ENCODE measurements at regions not wholly inside any gene's neighbourhood (a gene's known extent, or its start where the extent isn't known, plus 50 kb on each side); places are given as distances from the start of the nearest gene placed in this dataset.

- no peak overlapping the region for H3K27ac ChIP-seq (ENCODE audit: low read depth, low read length, poor library complexity, severe bottlenecking)
- POLR2A ChIA-PET (ENCODE audit: low non-redundant PET), result no interaction called here
- H3K36me3 ChIP-seq (ENCODE audit: insufficient read depth, low read length, poor library complexity, severe bottlenecking), result no peaks in the 10 kb centered on the region
- CTCF ChIA-PET, result no interaction called here
- no peaks in the 10 kb centered on the region for H3K9me3 ChIP-seq (ENCODE audit: low read depth, low read length, poor library complexity, severe bottlenecking)
- H3K4me1 ChIP-seq (ENCODE audit: insufficient read depth, low read length, poor library complexity, severe bottlenecking), result no peaks in the 10 kb centered on the region
- TF ChIP-seq EZH2 (IDR thresholded peaks at IDR 0.05; ENCODE audit: borderline replicate concordance, low read depth, low read length, poor library complexity, severe bottlenecking), result no peak
- TF ChIP-seq CTCF (conservative IDR thresholded peaks at IDR 0.05; ENCODE audit: low read depth, low read length), result no peak
- no peak overlapping the region for H3K4me3 ChIP-seq (ENCODE audit: low read depth, low read length, poor library complexity, severe bottlenecking)
- intact Hi-C loops (cut with micrococcal nuclease; ENCODE audit: unreplicated experiment), result no loop called here
- no TSS peak for BruUV-seq (replicated peaks)
- DNase-seq (ENCODE audit: low spot score), result no peak
- H3K27me3 ChIP-seq (replicated peaks; ENCODE audit: insufficient read depth, low read depth, low read length, poor library complexity), result no peaks in the 10 kb centered on the region
Observed at GRCh38 chr2:7849531-7849930, 832.3 kb upstream of the ID2 start.

GRCh38 chr2:7852546-7852945 is 829.3 kb upstream of the ID2 start:
- no peaks in the 10 kb centered on the region for H3K9me3 ChIP-seq (ENCODE audit: low read depth, low read length, poor library complexity, severe bottlenecking)
- no peaks in the 10 kb centered on the region for H3K36me3 ChIP-seq (ENCODE audit: insufficient read depth, low read length, poor library complexity, severe bottlenecking)
- no peak overlapping the region for H3K4me3 ChIP-seq (ENCODE audit: low read depth, low read length, poor library complexity, severe bottlenecking)
- DNase-seq (ENCODE audit: low spot score), result no peak
- H3K4me1 ChIP-seq (ENCODE audit: insufficient read depth, low read length, poor library complexity, severe bottlenecking), result no peaks in the 10 kb centered on the region
- BruUV-seq (replicated peaks), result no TSS peak
- H3K27ac ChIP-seq (ENCODE audit: low read depth, low read length, poor library complexity, severe bottlenecking), result no peak overlapping the region
- H3K27me3 ChIP-seq (replicated peaks; ENCODE audit: insufficient read depth, low read depth, low read length, poor library complexity), result no peaks in the 10 kb centered on the region
- TF ChIP-seq CTCF (conservative IDR thresholded peaks at IDR 0.05; ENCODE audit: low read depth, low read length) (no peak), EZH2 (IDR thresholded peaks at IDR 0.05; ENCODE audit: borderline replicate concordance, low read depth, low read length, poor library complexity, severe bottlenecking) (no peak)
- intact Hi-C loops (cut with micrococcal nuclease; ENCODE audit: unreplicated experiment), result no loop called here
- POLR2A ChIA-PET (ENCODE audit: low non-redundant PET), result no interaction called here
- CTCF ChIA-PET, result no interaction called here

GRCh38 chr2:7857904-7858303 is 824.0 kb upstream of the ID2 start:
- Histone ChIP-seq H3K9me3 (ENCODE audit: low read depth, low read length, poor library complexity, severe bottlenecking) (no peaks in the 10 kb centered on the region), H3K4me1 (ENCODE audit: insufficient read depth, low read length, poor library complexity, severe bottlenecking) (no peaks in the 10 kb centered on the region), H3K4me3 (ENCODE audit: low read depth, low read length, poor library complexity, severe bottlenecking) (no peak overlapping the region), H3K27me3 (replicated peaks; ENCODE audit: insufficient read depth, low read depth, low read length, poor library complexity) (no peaks in the 10 kb centered on the region), H3K27ac (ENCODE audit: low read depth, low read length, poor library complexity, severe bottlenecking) (no peak overlapping the region), H3K36me3 (ENCODE audit: insufficient read depth, low read length, poor library complexity, severe bottlenecking) (no peaks in the 10 kb centered on the region)
- TF ChIP-seq CTCF (conservative IDR thresholded peaks at IDR 0.05; ENCODE audit: low read depth, low read length) (no peak), EZH2 (IDR thresholded peaks at IDR 0.05; ENCODE audit: borderline replicate concordance, low read depth, low read length, poor library complexity, severe bottlenecking) (no peak)
- ChIA-PET POLR2A (ENCODE audit: low non-redundant PET) (no interaction called here), CTCF (no interaction called here)
- no TSS peak for BruUV-seq (replicated peaks)
- DNase-seq (ENCODE audit: low spot score), result no peak
- intact Hi-C loops (cut with micrococcal nuclease; ENCODE audit: unreplicated experiment), result no loop called here
